Panc1 (cell line): ENCODE measurements at regions not wholly inside any gene's neighbourhood (a gene's known extent, or its start where the extent isn't known, plus 50 kb on each side); places are given as distances from the start of the nearest gene placed in this dataset.

Source experiments
- ATAC-seq: fragments of 200-7000 bp; cut with Tn5 transposase; 2 replicates; pipeline ENCODE4 v1.9.1; 2020; ENCODE audit warnings: mild to moderate bottlenecking, moderate library complexity
- BruUV-seq: library from RNA; stranded (reverse); fragments of 400-500 nt; replicated peaks from 2 replicates; lab custom pipeline; 2021; lab: Mats Ljungman, UMichigan
- CTCF ChIA-PET: fragments of 300-600 bp; sonication (Branson Sonifier 250); formaldehyde crosslinking; loops from one replicate; lab custom pipeline; 2022; ENCODE audit warnings: antibody characterized with exemption; lab: Charles Lee
- POLR2A ChIA-PET: fragments of 300-600 bp; sonication (Branson Sonifier 250); formaldehyde crosslinking; loops from one replicate; lab custom pipeline; 2022; ENCODE audit warnings: antibody characterized with exemption; lab: Charles Lee
- DNase-seq: peaks from one replicate; pipeline ENCODE4 v3.0.0-alpha.2; 2010; ENCODE audit warnings: low read depth, low spot score
- H3K27ac ChIP-seq: 2 replicates; pipeline ENCODE4 v1.5.1; 2011; ENCODE audit warnings: mild to moderate bottlenecking, low read length, inconsistent platforms
- H3K27me3 ChIP-seq: fragments of 200-500 bp; sonication (Bioruptor generic); 2 replicates; pipeline ENCODE4 v1.6.0; 2014; ENCODE audit warnings: low read length, inconsistent platforms; ENCODE audit not compliant: control insufficient read depth, insufficient read depth
- H3K36me3 ChIP-seq: fragments of 200-500 bp; sonication (Bioruptor generic); 2 replicates; pipeline ENCODE4 v1.5.1; 2014; ENCODE audit warnings: inconsistent platforms, mild to moderate bottlenecking, low read length, moderate library complexity; ENCODE audit not compliant: control insufficient read depth, insufficient read depth
- H3K4me1 ChIP-seq: 2 replicates; pipeline ENCODE4 v1.5.1; 2011; ENCODE audit warnings: inconsistent platforms, mild to moderate bottlenecking, low read length, moderate library complexity; ENCODE audit not compliant: control insufficient read depth, insufficient read depth
- H3K4me3 ChIP-seq, 2 experiments: 2 replicates each; pipeline ENCODE4 v1.5.1; 2011 to 2012; ENCODE audit warnings: low read depth in 2 of 2, low read length in 2 of 2, mild to moderate bottlenecking in 2 of 2, inconsistent platforms in 1 of 2, moderate library complexity in 1 of 2
- H3K9me3 ChIP-seq: fragments of 200-500 bp; sonication (Bioruptor generic); 2 replicates; pipeline ENCODE4 v1.5.1; 2014; ENCODE audit warnings: low read depth, mild to moderate bottlenecking, inconsistent platforms, low read length, moderate library complexity; ENCODE audit not compliant: control insufficient read depth, insufficient read depth
- CTCF ChIP-seq: fragments of 450-650 bp; IDR thresholded peaks from 2 replicates; pipeline ENCODE4 v1.5.1; 2017; ENCODE audit warnings: mild to moderate bottlenecking
- POLR2AphosphoS5 ChIP-seq: IDR thresholded peaks from 2 replicates; pipeline ENCODE4 v1.6.1; 2012; ENCODE audit warnings: mild to moderate bottlenecking, low read depth, low read length, moderate library complexity
- REST ChIP-seq, 2 experiments: IDR thresholded peaks; 2 replicates each; pipeline ENCODE4 v1.6.1; 2011 to 2012; ENCODE audit warnings: low read depth in 2 of 2, control low read depth in 1 of 2, low read length in 1 of 2, mild to moderate bottlenecking in 1 of 2, moderate library complexity in 1 of 2; ENCODE audit not compliant: insufficient read depth in 1 of 2
- SIN3A ChIP-seq: IDR thresholded peaks from 2 replicates; pipeline ENCODE4 v1.6.1; 2012; ENCODE audit warnings: low read depth, mild to moderate bottlenecking, low read length, moderate library complexity, borderline replicate concordance; ENCODE audit not compliant: insufficient read depth
- TCF7L2 ChIP-seq: IDR thresholded peaks from 2 replicates; pipeline ENCODE4 v1.6.1; 2011; ENCODE audit warnings: mild to moderate bottlenecking, low read depth, low read length, inconsistent platforms
- in situ Hi-C: cut with HindIII; loops from 2 replicates; pipeline ENCODE4 v1.10.0; 2016; ENCODE audit warnings: low sequenced_read_pairs, low pct_unique_long_range_greater_than_20kb
- intact Hi-C: fragments of 100-400 bp; cut with micrococcal nuclease; formaldehyde crosslinking; loops from one replicate; pipeline ENCODE4 v1.10.0; 2022; ENCODE audit not compliant: unreplicated experiment

- TF ChIP-seq SIN3A (no peak), REST (IDR thresholded peaks at IDR 0.05; ENCODE audit: insufficient read depth in 1 of 2, low read depth in 2 of 2, low read length in 1 of 2) (no peak), CTCF (no peak), TCF7L2 (no peak), POLR2AphosphoS5 (no peak)
- ChIA-PET POLR2A (no interaction called here), CTCF (no interaction called here)
- DNase-seq (no peak), ATAC-seq (no peak)
- Histone ChIP-seq H3K36me3 (no peaks in the 10 kb centered on the region), H3K27ac (no peak overlapping the region), H3K4me1 (no peaks in the 10 kb centered on the region), H3K9me3 (no peaks in the 10 kb centered on the region), H3K27me3 (no peaks in the 10 kb centered on the region; the same call in 1 of the 2 replicates), H3K4me3 (no peak overlapping the region)
- intact Hi-C loops = no loop called here
- BruUV-seq = no TSS peak
- in situ Hi-C loops = no loop called here
These were observed 86.6 kb upstream of the NR4A3 start for GRCh38 chr9:99735041-99735440.

GRCh38 chr9:99736291-99736690 is 85.4 kb upstream of the NR4A3 start:
- H3K9me3 ChIP-seq = no peaks in the 10 kb centered on the region
- H3K27me3 ChIP-seq = no peaks in the 10 kb centered on the region; the same call in 1 of the 2 replicates
- no TSS peak for BruUV-seq
- DNase-seq = no peak
- H3K4me3 ChIP-seq = no peak overlapping the region
- TF ChIP-seq CTCF = no peak
- no peak for TF ChIP-seq POLR2AphosphoS5
- no peak for TF ChIP-seq SIN3A
- no peak for TF ChIP-seq REST (IDR thresholded peaks at IDR 0.05; ENCODE audit: insufficient read depth in 1 of 2, low read depth in 2 of 2, low read length in 1 of 2)
- TF ChIP-seq TCF7L2 = no peak
- POLR2A ChIA-PET = no interaction called here
- in situ Hi-C loops = no loop called here
- no peaks in the 10 kb centered on the region for H3K36me3 ChIP-seq
- no peaks in the 10 kb centered on the region for H3K4me1 ChIP-seq
- ATAC-seq = no peak
- CTCF ChIA-PET = no interaction called here
- no peak overlapping the region for H3K27ac ChIP-seq
- intact Hi-C loops = no loop called here
